ENCODE measurements at regions not wholly inside any gene's neighbourhood (a gene's known extent, or its start where the extent isn't known, plus 50 kb on each side); places are given as distances from the start of the nearest gene placed in this dataset.

DNA sequence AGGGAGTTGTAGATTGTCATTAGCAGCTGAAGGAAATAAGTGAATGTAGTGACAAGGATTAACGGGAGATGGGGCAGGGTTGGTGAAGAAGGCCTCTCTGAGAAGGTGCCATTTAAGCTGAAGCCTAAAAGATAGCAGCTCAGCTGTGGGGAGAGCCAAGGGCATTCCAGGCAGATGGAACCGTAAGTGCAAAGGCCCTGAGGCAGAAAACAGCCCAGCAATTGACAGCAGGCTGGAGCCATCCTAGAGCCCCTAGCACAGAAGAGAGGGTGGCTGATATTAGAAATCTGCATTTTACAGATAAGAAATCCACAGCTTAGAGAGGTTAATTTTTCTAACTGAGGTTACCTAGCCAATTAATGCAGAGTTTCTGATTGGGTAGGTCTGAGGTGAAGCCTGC, 374.5 kb upstream of the PROK2 start:
- TF ChIP-seq CTCF (IDR thresholded peaks at IDR 0.05) (no peak), POLR2AphosphoS5 (IDR thresholded peaks at IDR 0.05) (no peak)

Data from esophagus muscularis mucosa (tissue), 3 donors.